ENCODE measurements at regions not wholly inside any gene's neighbourhood (a gene's known extent, or its start where the extent isn't known, plus 50 kb on each side); places are given as distances from the start of the nearest gene placed in this dataset.
"Not testable (repeated sequence)": the region's sequence is repeated elsewhere in the genome, so short reads cannot be mapped to it uniquely, and the experiment has no call there.

- H3K36me3 Mint-ChIP-seq (ENCODE audit: low read depth), result no peaks in the 10 kb centered on the region
- no peak overlapping the region for H3K27ac Mint-ChIP-seq (ENCODE audit: unreplicated experiment)
- no peaks in the 10 kb centered on the region for H3K27me3 Mint-ChIP-seq (ENCODE audit: low read depth)
- no peaks in the 10 kb centered on the region for H3K9me3 Mint-ChIP-seq (ENCODE audit: low read depth)
- TF ChIP-seq CTCF (IDR thresholded peaks at IDR 0.05), result no peak
- no peak for DNase-seq (ENCODE audit: low spot score)
- H3K4me1 Mint-ChIP-seq (ENCODE audit: low read depth), result peaks cover 14% of the 10 kb centered on the region
- H3K4me3 Mint-ChIP-seq (ENCODE audit: unreplicated experiment), result no peak overlapping the region
These were observed 60.9 kb upstream of the TOP1 start for GRCh38 chr20:40967700-40968099.

- peak; percentile 96 for TF ChIP-seq CTCF (IDR thresholded peaks at IDR 0.05)
- H3K36me3 Mint-ChIP-seq (ENCODE audit: low read depth); H3K27me3 Mint-ChIP-seq (ENCODE audit: low read depth); H3K9me3 Mint-ChIP-seq (ENCODE audit: low read depth); DNase-seq (ENCODE audit: low spot score): not testable (repeated sequence)
- H3K4me1 Mint-ChIP-seq (ENCODE audit: low read depth), result peaks cover 14% of the 10 kb centered on the region
- peak overlapping the region; percentile 7 for H3K27ac Mint-ChIP-seq (ENCODE audit: unreplicated experiment)
- H3K4me3 Mint-ChIP-seq (ENCODE audit: unreplicated experiment), result peak overlapping the region; percentile 68
These were observed 59.6 kb upstream of the TOP1 start for GRCh38 chr20:40968816-40969562.

GRCh38 chr20:40970218-40970617, 58.4 kb upstream of the TOP1 start:
- Mint-ChIP-seq H3K27me3 (ENCODE audit: low read depth) (no peaks in the 10 kb centered on the region), H3K9me3 (ENCODE audit: low read depth) (no peaks in the 10 kb centered on the region), H3K27ac (ENCODE audit: unreplicated experiment) (no peak overlapping the region), H3K4me1 (ENCODE audit: low read depth) (peaks cover 14% of the 10 kb centered on the region), H3K4me3 (ENCODE audit: unreplicated experiment) (no peak overlapping the region), H3K36me3 (ENCODE audit: low read depth) (no peaks in the 10 kb centered on the region)
- TF ChIP-seq CTCF (IDR thresholded peaks at IDR 0.05), result peak; percentile 24
- no peak for DNase-seq (ENCODE audit: low spot score)

GRCh38 chr20:40977218-40977617, 51.4 kb upstream of the TOP1 start:
- Mint-ChIP-seq H3K36me3 (ENCODE audit: low read depth) (peaks cover 14% of the 10 kb centered on the region), H3K9me3 (ENCODE audit: low read depth) (peaks cover 25% of the 10 kb centered on the region), H3K27me3 (ENCODE audit: low read depth) (peaks cover 3% of the 10 kb centered on the region), H3K4me1 (ENCODE audit: low read depth) (no peaks in the 10 kb centered on the region), H3K4me3 (ENCODE audit: unreplicated experiment) (no peak overlapping the region), H3K27ac (ENCODE audit: unreplicated experiment) (no peak overlapping the region)
- DNase-seq (ENCODE audit: low spot score), result no peak
- no peak for TF ChIP-seq CTCF (IDR thresholded peaks at IDR 0.05)

GRCh38 chr20:40978761-40979160, 49.9 kb upstream of the TOP1 start:
- H3K36me3 Mint-ChIP-seq (ENCODE audit: low read depth), result peaks cover 14% of the 10 kb centered on the region

More at GRCh38 chr20:40978761-40979160, 49.9 kb upstream of the TOP1 start:
- DNase-seq (ENCODE audit: low spot score), result no peak
- no peaks in the 10 kb centered on the region for H3K4me1 Mint-ChIP-seq (ENCODE audit: low read depth)
- H3K9me3 Mint-ChIP-seq (ENCODE audit: low read depth), result peaks cover 25% of the 10 kb centered on the region
- no peak overlapping the region for H3K27ac Mint-ChIP-seq (ENCODE audit: unreplicated experiment)
- peaks cover 3% of the 10 kb centered on the region for H3K27me3 Mint-ChIP-seq (ENCODE audit: low read depth)
- no peak overlapping the region for H3K4me3 Mint-ChIP-seq (ENCODE audit: unreplicated experiment)
- TF ChIP-seq CTCF (IDR thresholded peaks at IDR 0.05), result no peak
